ENCODE measurements at regions not wholly inside any gene's neighbourhood (a gene's known extent, or its start where the extent isn't known, plus 50 kb on each side); places are given as distances from the start of the nearest gene placed in this dataset.

GRCh38 chr1:96598416-96599168, 123.0 kb upstream of the PTBP2 start:
- TF ChIP-seq POLR2A (IDR thresholded peaks at IDR 0.05) (no peak), CTCF (IDR thresholded peaks at IDR 0.05) (no peak), POLR2AphosphoS5 (IDR thresholded peaks at IDR 0.05) (no peak)

All from sigmoid colon (tissue), 4 donors.